ENCODE measurements at regions not wholly inside any gene's neighbourhood (a gene's known extent, or its start where the extent isn't known, plus 50 kb on each side); places are given as distances from the start of the nearest gene placed in this dataset.
"Not testable (repeated sequence)": the region's sequence is repeated elsewhere in the genome, so short reads cannot be mapped to it uniquely, and the experiment has no call there.

DNA sequence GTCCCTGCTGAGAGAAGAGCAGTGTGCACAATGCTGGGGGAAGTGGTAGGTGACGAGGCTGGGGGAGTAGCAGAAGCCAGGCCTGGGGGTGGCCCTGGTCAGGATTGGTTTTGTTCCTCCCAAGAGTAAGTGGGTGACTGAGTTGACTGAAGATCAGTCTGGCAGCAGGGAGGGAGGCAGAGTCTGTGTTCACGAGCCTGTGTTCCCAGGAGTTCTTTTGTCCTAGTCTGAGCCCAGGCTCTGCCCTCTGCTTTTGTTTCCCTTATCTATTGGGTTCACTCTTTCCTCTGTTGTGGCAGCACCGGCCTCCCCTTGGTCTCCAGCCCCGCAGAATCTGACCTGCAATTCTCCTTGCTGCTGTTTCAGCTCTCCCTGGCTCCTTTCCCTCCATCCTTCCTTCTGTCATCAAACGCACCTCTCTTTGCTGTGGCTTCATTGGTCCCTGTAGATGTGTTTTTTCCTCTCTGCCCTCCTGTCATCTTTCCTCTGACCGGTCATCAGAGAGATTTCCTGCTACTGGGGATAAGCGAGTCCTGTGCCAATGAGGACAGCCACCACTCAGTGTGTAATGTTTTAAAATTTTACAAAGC, 607.4 kb downstream of the KIF4B start:
- no peak for ATAC-seq (ENCODE audit: poor library complexity)
- DNase-seq, result no peak
- intact Hi-C loops (cut with DNase I), result no loop called here

DNA sequence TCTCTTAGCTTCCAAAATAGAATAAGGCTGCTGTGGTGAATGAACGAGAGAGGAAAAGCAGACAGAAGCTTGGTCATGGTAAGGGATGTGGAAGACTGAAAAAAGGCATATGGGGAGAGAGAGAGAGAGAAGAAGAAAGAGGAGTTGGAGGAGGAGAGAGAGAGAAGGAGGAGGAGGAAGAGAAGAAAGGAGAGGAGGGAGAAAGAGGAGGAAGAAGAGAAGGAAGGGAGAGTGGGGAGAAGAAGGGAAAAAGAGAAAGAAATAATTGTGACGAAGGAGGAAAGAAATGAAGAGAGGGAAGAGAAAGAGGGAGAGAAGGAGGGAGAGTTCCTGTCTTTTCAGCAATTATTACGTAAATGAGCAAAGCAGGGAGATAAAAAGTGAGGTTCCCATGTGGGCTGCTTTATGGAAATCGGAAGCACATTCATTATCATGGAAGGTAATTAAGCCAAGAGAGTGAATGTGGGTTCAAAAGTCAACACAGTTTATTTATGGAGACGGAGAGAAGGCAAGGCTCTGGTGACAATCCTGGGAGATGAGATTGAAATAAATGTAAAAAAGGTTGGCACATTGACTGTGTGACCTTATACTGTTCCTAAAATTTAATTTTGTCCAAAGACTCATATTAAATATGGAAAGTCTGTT, 611.2 kb downstream of the KIF4B start:
- no peak for DNase-seq
- no peak for ATAC-seq (ENCODE audit: poor library complexity)
- intact Hi-C loops (cut with DNase I), result no loop called here

DNA sequence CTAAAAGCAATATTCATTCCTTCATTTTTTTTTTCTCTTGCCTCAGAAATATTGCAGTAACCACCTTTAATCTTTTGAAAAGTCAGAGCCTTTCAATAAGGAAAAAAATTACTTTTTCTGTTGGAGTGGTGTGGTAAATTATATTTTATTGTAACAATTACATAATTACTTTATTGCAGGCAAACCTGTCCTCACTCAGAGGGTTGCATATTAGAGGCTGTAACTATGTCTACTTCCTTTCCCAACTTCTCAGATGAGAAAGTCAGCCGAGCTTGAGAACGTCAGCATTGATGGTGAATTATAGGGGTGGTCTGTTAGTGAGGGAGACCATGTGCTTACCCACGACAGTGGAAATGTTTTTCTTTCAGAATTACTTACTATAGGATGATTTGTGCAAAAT, 611.8 kb downstream of the KIF4B start:
- intact Hi-C loops (cut with DNase I), result no loop called here
- DNase-seq (no peak), ATAC-seq (ENCODE audit: poor library complexity) (no peak)

DNA sequence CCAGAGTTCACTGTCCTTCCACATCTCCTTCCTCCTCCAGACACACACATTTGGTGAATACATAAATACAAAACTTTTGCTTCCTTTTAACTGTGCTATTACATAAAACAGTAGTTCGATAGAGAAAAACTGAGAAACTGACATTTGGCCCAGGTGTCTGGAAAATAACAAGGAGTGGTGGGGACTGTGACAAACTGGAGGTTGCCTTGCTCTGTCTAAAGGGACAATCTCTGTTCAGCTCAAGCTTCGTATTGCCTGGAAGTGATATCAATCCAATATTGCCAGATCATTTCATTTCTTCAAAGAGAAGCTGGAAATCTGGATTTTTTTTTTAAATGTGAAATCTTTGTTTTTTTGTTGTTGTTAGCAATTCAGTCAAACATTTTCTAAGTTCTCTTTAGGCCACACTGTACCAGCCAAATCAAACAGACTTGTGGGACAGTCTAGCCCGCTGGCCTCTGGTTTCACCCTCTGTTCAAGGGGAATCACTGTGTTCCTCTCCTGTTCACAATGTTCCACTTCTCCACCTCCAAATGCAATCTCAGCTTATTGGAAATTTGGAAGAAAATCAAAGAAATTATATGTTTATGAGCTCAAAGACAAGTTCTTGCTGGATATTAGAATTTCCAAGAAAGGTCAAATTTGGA, 612.5 kb downstream of the KIF4B start:
- ATAC-seq (ENCODE audit: poor library complexity), result no peak
- intact Hi-C loops (cut with DNase I), result no loop called here
- DNase-seq, result no peak

DNA sequence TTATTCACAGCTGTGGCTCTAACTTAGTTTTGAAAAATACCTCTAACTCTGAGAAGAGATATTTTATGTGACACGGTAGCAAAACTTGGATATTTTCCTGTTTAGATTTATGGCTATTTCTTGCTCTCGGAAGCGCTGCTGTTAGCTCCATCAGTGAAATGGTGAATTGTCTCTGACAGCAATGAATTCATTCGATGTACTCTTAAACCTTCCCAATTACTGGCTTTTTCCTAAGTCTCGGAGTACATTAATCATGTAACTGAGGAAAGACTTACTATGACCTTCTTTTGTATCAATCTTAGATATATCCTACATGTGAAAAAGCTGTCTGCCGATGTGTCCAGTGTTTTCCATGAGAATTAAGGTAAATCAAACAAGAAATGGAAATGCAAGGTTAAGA, 613.0 kb downstream of the KIF4B start:
- no peak for DNase-seq
- ATAC-seq (ENCODE audit: poor library complexity), result no peak
- intact Hi-C loops (cut with DNase I), result no loop called here

DNA sequence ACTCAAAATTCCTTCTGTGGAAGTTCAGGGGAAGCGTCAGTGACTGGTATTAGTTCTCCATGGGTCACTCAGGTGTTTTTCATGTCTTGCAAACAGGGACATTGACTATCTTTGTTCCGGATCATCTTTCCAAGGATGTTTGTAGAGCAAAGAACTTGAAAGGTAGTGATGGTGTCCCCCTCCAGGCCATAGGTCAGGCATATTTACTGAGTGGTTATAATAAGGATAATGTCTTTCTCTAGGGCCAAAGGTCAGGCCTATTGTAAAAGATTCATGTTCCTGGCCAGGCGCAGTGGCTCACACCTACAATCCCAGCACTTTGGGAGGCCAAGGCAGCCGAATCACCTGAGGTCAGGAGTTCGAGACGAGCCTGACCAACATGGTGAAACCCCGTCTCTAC, 614.8 kb downstream of the KIF4B start:
- intact Hi-C loops (cut with DNase I), result no loop called here
- DNase-seq, result no peak
- ATAC-seq (ENCODE audit: poor library complexity), result no peak

DNA sequence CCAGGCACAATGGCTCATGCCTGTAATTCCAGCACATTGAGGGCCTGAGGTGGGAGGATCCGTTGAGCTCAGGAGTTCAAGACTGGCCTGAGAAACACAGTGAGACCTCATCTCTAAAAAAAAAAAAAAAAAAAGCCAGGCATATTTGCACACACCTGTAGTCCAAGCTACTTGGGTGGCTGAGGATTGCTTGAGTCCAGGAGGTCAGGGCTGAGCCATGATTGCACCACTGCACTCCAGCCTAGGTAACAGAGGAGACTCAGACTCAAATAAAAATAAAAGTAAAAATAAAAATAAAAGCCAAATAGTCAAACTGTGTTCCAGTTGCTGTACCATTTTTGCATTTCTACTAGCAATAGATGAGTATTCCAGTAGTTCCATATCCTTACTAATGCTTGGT, 616.0 kb downstream of the KIF4B start:
- intact Hi-C loops (cut with DNase I), result no loop called here
- no peak for ATAC-seq (ENCODE audit: poor library complexity)
- DNase-seq, result no peak

DNA sequence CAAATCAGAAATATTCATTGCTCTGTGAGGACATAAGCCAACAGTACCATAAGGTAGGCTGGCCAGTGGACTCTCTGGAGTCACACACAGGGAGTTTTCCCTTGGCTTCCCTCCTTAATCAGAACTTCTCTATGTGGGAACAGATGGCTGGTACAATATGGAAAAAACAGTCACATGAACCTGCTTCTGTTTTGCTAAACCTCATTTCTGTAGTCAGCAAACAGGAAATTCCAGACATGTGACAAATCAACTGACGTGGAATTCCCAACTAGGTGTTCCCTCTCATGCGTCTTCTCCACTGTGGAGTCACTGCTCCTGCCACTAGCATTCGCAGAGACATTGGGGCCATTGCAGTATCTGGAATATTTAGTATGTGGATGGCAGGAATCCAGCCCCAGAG, 617.6 kb downstream of the KIF4B start:
- intact Hi-C loops (cut with DNase I), result no loop called here
- ATAC-seq (ENCODE audit: poor library complexity) (no peak), DNase-seq (no peak)

DNA sequence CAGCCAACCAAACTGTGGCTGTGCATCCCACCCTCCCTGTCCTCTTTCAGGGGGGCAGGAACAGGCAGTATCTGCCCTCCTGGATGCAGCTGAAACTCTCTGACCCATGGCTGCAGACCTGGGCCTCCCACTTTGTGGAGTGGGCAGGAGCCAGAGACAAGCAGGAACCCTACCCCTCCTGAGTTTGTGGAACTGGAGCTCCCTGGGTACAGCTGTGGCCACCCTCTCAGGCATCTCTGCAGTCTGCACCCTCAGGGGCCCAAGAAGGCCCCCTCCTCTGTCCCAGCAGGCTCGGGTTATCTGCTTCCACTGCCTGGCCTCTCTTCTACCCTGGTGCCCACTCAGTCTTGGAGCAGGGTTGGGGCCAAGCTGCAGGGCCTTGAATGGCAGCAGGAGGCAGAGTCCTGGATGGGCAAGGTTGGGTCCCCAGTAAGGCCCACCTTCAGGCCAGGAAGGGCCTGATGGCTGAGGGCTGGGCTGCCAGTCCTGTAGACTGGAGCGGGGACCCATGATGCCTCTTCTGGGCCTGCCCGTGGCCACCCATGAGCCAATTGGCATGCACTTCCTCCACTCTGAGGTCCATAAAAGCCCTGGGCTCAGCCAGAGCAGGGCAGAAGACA, 619.9 kb downstream of the KIF4B start:
- intact Hi-C loops (cut with DNase I), result no loop called here
- DNase-seq (no peak), ATAC-seq (ENCODE audit: poor library complexity) (no peak)

DNA sequence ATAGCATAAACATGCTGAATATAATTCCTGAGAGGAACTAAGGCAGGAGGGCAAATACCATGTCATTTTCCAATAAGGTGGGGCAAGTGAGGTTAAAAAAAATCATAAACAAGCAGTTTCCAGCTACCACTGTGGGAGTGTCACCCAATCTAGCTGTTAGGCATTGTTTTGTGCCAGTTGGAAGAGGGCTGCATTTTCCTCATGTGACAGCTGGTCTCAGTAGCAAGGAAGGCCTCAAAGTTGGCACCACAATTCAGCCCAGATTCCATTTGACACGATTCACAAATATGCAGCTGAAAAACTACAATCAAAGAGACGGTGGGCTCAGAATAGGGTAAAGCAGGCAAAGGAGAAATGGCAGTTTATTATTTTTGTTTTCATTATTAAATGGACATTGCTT, 636.1 kb downstream of the KIF4B start:
- intact Hi-C loops (cut with DNase I), result no loop called here
- DNase-seq (no peak), ATAC-seq (ENCODE audit: poor library complexity) (no peak)

DNA sequence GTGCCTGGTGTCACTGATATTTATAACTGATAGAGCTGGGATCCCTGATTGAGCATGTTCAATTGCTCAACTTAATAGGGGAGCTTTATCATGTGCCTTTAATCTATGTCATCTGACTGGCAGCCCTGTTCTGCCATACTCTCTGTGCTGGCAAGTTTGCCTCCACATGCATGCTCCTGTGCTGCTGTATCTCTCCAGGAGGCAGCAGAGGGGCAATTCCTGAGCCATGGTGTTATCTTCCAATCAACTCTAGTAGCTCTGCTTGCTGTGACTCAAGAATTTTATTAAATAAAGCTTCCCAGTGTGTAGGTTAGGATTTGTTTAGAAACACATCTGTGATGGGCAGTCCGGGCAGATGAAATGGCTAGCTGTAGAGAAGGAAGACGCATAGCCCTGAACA, 642.0 kb downstream of the KIF4B start:
- ATAC-seq (ENCODE audit: poor library complexity) (no peak), DNase-seq (no peak)
- intact Hi-C loops (cut with DNase I), result no loop called here

DNA sequence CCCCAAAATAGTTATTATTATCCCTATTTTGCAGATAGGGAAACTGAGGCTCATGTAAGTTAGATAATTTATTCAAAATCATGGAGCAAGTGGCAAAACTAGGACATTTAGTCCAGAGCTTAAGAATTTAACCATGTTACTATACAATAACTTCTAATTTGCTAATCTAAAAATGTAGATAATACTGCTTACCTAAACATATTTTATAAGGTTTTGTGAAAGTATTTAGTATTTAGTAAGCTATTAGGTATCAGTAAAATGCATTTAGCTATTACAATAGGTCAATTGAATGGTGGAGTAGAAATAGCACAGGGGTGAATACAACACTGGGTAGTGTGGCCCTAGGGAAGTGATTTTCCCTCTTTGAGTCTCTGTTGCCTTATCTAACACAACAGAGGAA, 648.3 kb downstream of the KIF4B start:
- intact Hi-C loops (cut with DNase I), result no loop called here
- ATAC-seq (ENCODE audit: poor library complexity), result no peak

DNA sequence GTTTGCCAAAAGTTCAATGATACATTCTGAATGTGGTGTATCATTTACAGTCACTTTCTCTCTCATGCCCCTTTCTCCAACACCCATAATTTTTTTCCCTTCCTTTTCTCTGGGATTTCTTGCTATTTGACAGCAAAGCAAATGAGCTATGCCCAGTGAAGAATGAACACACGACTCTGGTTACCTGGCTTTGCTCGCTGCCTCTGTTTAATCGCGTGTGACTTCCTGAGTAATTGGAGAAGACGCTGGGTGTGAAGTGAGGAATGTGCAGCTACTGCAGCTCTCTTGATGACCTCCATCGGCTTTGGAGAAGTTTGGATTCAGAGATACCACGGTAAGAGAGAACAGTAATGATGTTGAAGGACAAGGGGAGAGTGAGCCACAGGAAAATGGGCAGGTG, 651.8 kb downstream of the KIF4B start:
- DNase-seq (no peak), ATAC-seq (ENCODE audit: poor library complexity) (no peak)
- intact Hi-C loops (cut with DNase I), result no loop called here

More for the DNA sequence above, 648.3 kb downstream of the KIF4B start:
- DNase-seq, result no peak

DNA sequence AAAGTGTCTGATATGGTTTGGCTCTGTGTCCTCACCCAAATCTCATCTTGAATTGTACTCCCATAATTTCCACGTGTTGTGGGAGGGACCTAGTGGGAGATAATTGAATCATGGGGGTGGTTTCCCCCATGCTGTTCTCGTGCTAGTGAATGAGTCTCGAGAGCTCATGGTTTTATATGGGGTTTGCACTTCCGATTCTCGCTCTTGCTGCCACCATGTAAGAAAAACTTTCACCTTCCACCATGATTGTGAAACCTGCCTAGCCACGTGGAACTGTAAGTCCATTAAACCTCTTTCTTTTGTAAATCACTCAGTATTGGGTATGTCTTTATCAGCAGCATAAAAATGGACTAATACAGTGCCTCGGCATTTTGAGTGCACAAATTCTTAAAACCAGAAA, 655.0 kb upstream of the SGCD start:
- DNase-seq; intact Hi-C loops (cut with DNase I); ATAC-seq (ENCODE audit: poor library complexity): not testable (repeated sequence)

DNA sequence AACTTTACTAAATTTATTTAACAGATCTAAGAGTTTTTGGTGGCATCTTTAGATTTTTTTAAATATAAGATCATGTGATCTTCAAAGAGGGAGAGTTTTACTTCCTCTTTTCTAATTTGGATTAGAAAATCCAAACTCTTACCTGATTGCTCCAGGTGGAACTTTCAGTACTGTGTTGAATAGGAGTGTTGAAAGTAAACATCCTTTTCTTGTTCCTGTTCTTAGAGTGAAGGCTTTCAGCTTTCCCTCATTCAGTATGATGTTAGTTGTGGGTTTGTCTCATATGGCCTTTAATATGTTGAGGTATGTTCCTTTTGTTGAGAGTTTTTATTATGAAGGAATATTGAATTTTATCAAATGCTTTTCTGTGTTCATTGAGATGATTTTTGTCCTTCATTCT, 650.0 kb upstream of the SGCD start:
- intact Hi-C loops (cut with DNase I), result no loop called here
- DNase-seq, result no peak
- ATAC-seq (ENCODE audit: poor library complexity), result no peak

DNA sequence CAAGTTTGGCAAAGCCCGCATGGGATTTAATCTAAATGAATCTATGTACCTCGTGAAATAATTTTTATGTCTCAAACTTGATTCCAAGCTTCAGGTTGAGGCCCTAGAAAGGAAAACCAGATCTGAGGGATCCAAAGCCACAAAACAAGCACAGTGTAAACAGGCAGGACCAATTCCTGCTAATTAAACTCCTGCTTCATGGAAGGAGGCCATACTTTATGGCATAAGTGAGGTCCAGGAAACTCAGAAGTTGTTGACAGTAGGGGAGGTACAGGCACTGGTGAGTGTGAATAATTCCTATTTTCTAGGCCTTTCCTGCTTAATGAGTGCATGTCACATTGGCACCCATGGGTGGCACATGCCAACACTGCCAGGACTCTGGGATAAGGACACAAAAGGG, 648.6 kb upstream of the SGCD start:
- intact Hi-C loops (cut with DNase I), result no loop called here
- ATAC-seq (ENCODE audit: poor library complexity) (no peak), DNase-seq (no peak)

DNA sequence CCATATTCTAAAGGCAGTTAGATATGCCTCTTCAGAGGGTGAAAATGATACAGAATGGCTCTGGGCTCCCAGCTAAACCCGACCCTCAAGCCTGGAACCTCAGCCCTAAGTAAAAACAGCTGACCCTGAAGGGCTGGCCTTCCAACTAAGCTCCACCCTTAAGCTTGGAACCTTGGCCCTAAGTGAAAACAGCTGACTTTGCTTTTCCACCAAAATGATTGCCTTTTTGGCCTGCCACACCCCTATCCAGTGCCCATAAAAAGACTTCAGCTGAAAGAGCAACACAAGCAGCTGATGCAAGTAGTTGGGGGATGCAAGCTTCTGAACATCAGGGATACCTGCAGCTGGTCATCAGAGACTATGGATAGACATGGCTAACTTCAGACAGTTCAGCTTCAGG, 647.4 kb upstream of the SGCD start:
- ATAC-seq (ENCODE audit: poor library complexity) (no peak), DNase-seq (no peak)
- intact Hi-C loops (cut with DNase I), result no loop called here

DNA sequence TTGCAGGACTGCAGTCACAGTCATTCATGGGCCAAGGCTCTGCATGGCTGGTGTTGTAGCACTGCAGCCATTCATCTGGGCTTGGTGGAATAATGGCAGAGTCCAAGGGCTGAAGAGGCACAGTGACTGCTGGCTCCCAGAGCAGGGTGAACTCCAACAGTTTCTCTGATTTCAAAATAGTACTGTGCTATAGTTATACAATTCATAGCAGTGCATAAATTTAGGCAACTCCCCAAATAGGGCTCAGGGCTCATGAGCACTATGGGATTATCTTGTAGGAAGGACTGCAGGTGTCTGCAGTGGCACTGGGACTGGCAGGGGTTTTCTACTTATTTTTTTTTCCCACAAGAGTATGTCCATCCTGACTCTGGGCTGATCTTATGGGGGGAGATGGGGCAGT, 642.5 kb upstream of the SGCD start:
- no peak for ATAC-seq (ENCODE audit: poor library complexity)
- intact Hi-C loops (cut with DNase I), result no loop called here

DNA sequence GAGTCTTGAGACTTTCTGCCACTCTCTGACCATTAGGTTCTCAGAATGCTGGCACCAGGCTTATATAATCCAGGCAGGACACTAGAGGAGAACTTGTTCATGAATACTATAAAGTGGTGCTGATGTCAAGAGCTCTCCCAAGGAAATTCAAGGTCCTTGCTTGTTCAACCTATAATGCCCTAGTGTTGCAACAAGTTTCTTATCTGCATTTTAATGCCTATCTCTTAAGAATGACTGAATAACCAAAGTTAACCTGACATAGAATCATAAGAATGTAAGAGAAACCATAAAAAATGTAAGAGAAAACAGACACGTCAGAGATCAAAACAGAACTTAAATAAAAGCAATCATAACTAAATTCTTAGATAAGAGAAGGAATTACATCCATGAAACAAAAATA, 640.8 kb upstream of the SGCD start:
- intact Hi-C loops (cut with DNase I), result no loop called here
- no peak for DNase-seq
- no peak for ATAC-seq (ENCODE audit: poor library complexity)

More for the DNA sequence above, 642.5 kb upstream of the SGCD start:
- DNase-seq, result no peak

DNA sequence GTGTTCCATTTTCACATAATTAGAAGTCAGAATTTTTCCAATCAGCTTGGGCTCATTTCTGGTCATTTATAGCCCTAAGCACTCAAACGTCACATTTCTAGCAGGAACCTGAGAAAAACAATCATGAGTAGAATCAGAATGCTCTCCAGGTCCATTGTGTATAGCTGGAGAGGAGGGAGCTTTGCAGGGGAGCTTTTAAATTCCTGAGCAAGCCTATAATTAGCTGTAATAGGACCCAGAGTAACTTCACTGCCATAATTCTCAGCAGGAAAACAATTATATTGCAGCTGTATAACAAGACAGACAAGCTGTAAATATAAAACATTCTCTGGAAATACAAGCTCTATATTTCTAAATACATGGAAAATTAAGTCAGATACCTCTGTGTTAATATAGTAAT, 637.6 kb upstream of the SGCD start:
- DNase-seq (no peak), ATAC-seq (ENCODE audit: poor library complexity) (no peak)
- intact Hi-C loops (cut with DNase I), result no loop called here
